ENCODE measurements at regions not wholly inside any gene's neighbourhood (a gene's known extent, or its start where the extent isn't known, plus 50 kb on each side); places are given as distances from the start of the nearest gene placed in this dataset.

DNA sequence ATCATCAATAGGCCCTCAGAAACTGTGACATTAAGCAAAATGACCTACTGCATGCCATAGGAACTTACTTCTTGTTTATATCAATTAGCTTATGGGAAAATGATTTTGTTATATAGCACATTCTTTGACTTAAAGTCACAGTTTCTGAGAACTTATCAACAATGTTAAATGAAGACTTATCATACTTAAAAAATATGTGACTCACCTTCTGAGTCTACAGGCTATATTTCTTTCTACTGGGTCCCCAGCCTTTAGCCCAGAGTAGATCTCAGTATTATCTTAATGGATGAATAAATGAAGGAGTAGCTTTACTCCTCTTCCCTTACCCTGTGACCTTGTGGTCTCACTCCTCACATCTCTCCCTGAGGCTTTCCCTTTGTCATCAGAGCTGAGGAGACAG, 180.2 kb downstream of the MAFB start:
- Histone ChIP-seq H3K4me3 (replicated peaks; ENCODE audit: insufficient read depth, low read length) (no peak overlapping the region), H3K27ac (replicated peaks) (no peak overlapping the region), H3K27me3 (ENCODE audit: insufficient read depth, poor library complexity, severe bottlenecking) (no peaks in the 10 kb centered on the region)
- TF ChIP-seq CTCF (IDR thresholded peaks at IDR 0.05; ENCODE audit: insufficient read depth, low read length) (no peak), GABPA (IDR thresholded peaks at IDR 0.05; ENCODE audit: low read depth) (no peak), POLR2AphosphoS5 (IDR thresholded peaks at IDR 0.05; ENCODE audit: low read depth) (no peak), SPI1 (IDR thresholded peaks at IDR 0.05; ENCODE audit: borderline replicate concordance, low read depth) (no peak)
- TF ChIP-seq, protein P1, sequence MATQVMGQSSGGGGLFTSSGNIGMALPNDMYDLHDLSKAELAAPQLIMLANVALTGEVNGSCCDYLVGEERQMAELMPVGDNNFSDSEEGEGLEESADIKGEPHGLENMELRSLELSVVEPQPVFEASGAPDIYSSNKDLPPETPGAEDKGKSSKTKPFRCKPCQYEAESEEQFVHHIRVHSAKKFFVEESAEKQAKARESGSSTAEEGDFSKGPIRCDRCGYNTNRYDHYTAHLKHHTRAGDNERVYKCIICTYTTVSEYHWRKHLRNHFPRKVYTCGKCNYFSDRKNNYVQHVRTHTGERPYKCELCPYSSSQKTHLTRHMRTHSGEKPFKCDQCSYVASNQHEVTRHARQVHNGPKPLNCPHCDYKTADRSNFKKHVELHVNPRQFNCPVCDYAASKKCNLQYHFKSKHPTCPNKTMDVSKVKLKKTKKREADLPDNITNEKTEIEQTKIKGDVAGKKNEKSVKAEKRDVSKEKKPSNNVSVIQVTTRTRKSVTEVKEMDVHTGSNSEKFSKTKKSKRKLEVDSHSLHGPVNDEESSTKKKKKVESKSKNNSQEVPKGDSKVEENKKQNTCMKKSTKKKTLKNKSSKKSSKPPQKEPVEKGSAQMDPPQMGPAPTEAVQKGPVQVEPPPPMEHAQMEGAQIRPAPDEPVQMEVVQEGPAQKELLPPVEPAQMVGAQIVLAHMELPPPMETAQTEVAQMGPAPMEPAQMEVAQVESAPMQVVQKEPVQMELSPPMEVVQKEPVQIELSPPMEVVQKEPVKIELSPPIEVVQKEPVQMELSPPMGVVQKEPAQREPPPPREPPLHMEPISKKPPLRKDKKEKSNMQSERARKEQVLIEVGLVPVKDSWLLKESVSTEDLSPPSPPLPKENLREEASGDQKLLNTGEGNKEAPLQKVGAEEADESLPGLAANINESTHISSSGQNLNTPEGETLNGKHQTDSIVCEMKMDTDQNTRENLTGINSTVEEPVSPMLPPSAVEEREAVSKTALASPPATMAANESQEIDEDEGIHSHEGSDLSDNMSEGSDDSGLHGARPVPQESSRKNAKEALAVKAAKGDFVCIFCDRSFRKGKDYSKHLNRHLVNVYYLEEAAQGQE (IDR thresholded peaks at IDR 0.05; ENCODE audit: insufficient replicate concordance, low read depth): no peak
- DNase-seq (ENCODE audit: low read depth in 1 of 2, low spot score in 1 of 2): no peak

DNA sequence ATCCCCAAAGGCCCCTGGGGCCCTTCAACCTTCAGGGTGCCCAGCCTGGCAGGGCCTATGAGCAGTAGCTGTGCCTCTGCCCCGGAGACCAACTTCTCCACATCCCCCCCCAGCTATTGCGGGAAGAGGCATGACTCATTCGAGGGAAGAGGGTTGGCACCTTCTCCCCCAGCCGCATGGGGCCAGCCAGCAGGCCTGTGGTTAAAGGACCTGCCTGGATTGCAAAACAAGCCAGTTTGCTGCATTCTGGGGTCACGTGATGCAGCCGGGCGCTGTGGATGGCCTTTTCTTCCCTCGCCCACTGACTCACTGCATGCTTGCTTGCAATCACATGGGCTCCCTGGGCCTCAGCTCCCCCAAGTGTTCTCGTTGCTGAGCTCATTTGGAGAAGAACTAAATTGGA, 182.5 kb downstream of the MAFB start:
- H3K27ac ChIP-seq (replicated peaks): peak overlapping the region; percentile 53
- TF ChIP-seq SPI1 (IDR thresholded peaks at IDR 0.05; ENCODE audit: borderline replicate concordance, low read depth) (peak; percentile 37; the same call in 1 of the 2 replicates), CTCF (IDR thresholded peaks at IDR 0.05; ENCODE audit: insufficient read depth, low read length) (no peak), POLR2AphosphoS5 (IDR thresholded peaks at IDR 0.05; ENCODE audit: low read depth) (peak; percentile 95)
- TF ChIP-seq, protein P1 (IDR thresholded peaks at IDR 0.05; ENCODE audit: insufficient replicate concordance, low read depth): no peak
- peak; percentile 99 to 100 for DNase-seq (ENCODE audit: low read depth in 1 of 2, low spot score in 1 of 2)
- no peak overlapping the region for H3K4me3 ChIP-seq (replicated peaks; ENCODE audit: insufficient read depth, low read length)
- no peaks in the 10 kb centered on the region for H3K27me3 ChIP-seq (ENCODE audit: insufficient read depth, poor library complexity, severe bottlenecking)

GRCh38 chr20:40503119-40503518, 185.9 kb downstream of the MAFB start:
- DNase-seq (ENCODE audit: low read depth in 1 of 2, low spot score in 1 of 2): no peak
- no peak overlapping the region for H3K27ac ChIP-seq (replicated peaks)
- TF ChIP-seq, protein P1 (IDR thresholded peaks at IDR 0.05; ENCODE audit: insufficient replicate concordance, low read depth): no peak
- TF ChIP-seq SPI1 (IDR thresholded peaks at IDR 0.05; ENCODE audit: borderline replicate concordance, low read depth): no peak
- no peak for TF ChIP-seq POLR2AphosphoS5 (IDR thresholded peaks at IDR 0.05; ENCODE audit: low read depth)
- no peak for TF ChIP-seq CTCF (IDR thresholded peaks at IDR 0.05; ENCODE audit: insufficient read depth, low read length)
- no peak for TF ChIP-seq GABPA (IDR thresholded peaks at IDR 0.05; ENCODE audit: low read depth)
- H3K27me3 ChIP-seq (ENCODE audit: insufficient read depth, poor library complexity, severe bottlenecking): no peaks in the 10 kb centered on the region
- H3K4me3 ChIP-seq (replicated peaks; ENCODE audit: insufficient read depth, low read length): no peak overlapping the region
